OCI-LY1 (cell line): ENCODE measurements at regions not wholly inside any gene's neighbourhood (a gene's known extent, or its start where the extent isn't known, plus 50 kb on each side); places are given as distances from the start of the nearest gene placed in this dataset.

ENCODE experiments used
- H2AFZ ChIP-seq: fragments of 200-600 bp; sonication (generic), shearing (Covaris generic); 2 replicates; pipeline ENCODE4 v1.6.0; 2014; ENCODE audit warnings: antibody characterized with exemption, mild to moderate bottlenecking, low read length
- H3F3A ChIP-seq: fragments of 200-600 bp; sonication (generic), shearing (Covaris generic); 2 replicates; pipeline ENCODE4 v1.6.0; 2014; ENCODE audit warnings: mild to moderate bottlenecking, antibody characterized with exemption, low read length, moderate library complexity; ENCODE audit not compliant: insufficient read depth
- H3K27ac ChIP-seq: fragments of 200-600 bp; sonication (generic); 2 replicates; pipeline ENCODE4 v1.5.1; 2014; ENCODE audit warnings: low read length, mixed run types, mild to moderate bottlenecking, low read depth; ENCODE audit not compliant: poor library complexity, severe bottlenecking
- H3K27me3 ChIP-seq: fragments of 200-600 bp; sonication (generic); 2 replicates; pipeline ENCODE4 v1.6.0; 2014; ENCODE audit warnings: antibody characterized with exemption, mild to moderate bottlenecking, low read length, moderate library complexity; ENCODE audit not compliant: insufficient read depth
- H3K36me3 ChIP-seq: fragments of 200-600 bp; sonication (generic); 2 replicates; pipeline ENCODE4 v1.6.1; 2014; ENCODE audit warnings: mild to moderate bottlenecking, antibody characterized with exemption, low read length, moderate library complexity, mixed read lengths; ENCODE audit not compliant: insufficient read depth
- H3K4me1 ChIP-seq: fragments of 200-600 bp; sonication (generic); 2 replicates; pipeline ENCODE4 v1.5.1; 2014; ENCODE audit warnings: mild to moderate bottlenecking, low read length, moderate library complexity; ENCODE audit not compliant: insufficient read depth, severe bottlenecking
- H3K4me2 ChIP-seq: fragments of 200-600 bp; sonication (generic), shearing (Covaris generic); 2 replicates; pipeline ENCODE4 v1.6.1; 2014; ENCODE audit warnings: low read length
- H3K4me3 ChIP-seq: fragments of 200-600 bp; sonication (generic); 2 replicates; pipeline ENCODE4 v1.5.1; 2014; ENCODE audit warnings: low read length, low read depth, mild to moderate bottlenecking, mixed read lengths; ENCODE audit not compliant: poor library complexity, severe bottlenecking
- H3K79me2 ChIP-seq: fragments of 200-600 bp; shearing (Covaris generic); 2 replicates; pipeline ENCODE4 v1.6.1; 2016; ENCODE audit warnings: mixed run types, low read length, mixed read lengths; ENCODE audit not compliant: insufficient read depth
- H3K9ac ChIP-seq: fragments of 200-600 bp; sonication (generic), shearing (Covaris generic); 2 replicates; pipeline ENCODE4 v1.6.1; 2014; ENCODE audit warnings: mild to moderate bottlenecking, low read length, mixed read lengths
- H3K9me2 ChIP-seq: fragments of 200-600 bp; sonication (generic), shearing (Covaris generic); 2 replicates; pipeline ENCODE4 v1.6.1; 2014; ENCODE audit warnings: low read depth, mild to moderate bottlenecking, low read length, mixed read lengths
- H3K9me3 ChIP-seq: fragments of 200-600 bp; shearing (Covaris generic); 2 replicates; pipeline ENCODE4 v1.6.1; 2014; ENCODE audit warnings: low read length, mixed read lengths
- H4K20me1 ChIP-seq: fragments of 200-600 bp; sonication (generic), shearing (Covaris generic); 2 replicates; pipeline ENCODE4 v1.6.0; 2016; ENCODE audit warnings: mild to moderate bottlenecking, low read length; ENCODE audit not compliant: insufficient read depth
- CTCF ChIP-seq: fragments of 200-600 bp; sonication (generic), shearing (Covaris generic); IDR thresholded peaks from 2 replicates; pipeline ENCODE4 v1.5.1; 2017; ENCODE audit warnings: mild to moderate bottlenecking, antibody characterized with exemption, low read length, moderate library complexity, mixed read lengths
- EZH2 ChIP-seq: fragments of 200-600 bp; sonication (generic), shearing (Covaris generic); IDR thresholded peaks from 2 replicates; pipeline ENCODE4 v1.8.0; 2017; ENCODE audit warnings: borderline replicate concordance, mixed run types, mild to moderate bottlenecking, antibody characterized with exemption, low read length, moderate library complexity, mixed read lengths

- Histone ChIP-seq H3K9me2 (no peaks in the 10 kb centered on the region), H3K27me3 (no peaks in the 10 kb centered on the region), H3K27ac (no peak overlapping the region), H3K4me2 (no peak overlapping the region), H3K36me3 (no peaks in the 10 kb centered on the region), H3K9ac (no peak overlapping the region), H3K4me3 (no peak overlapping the region), H3K4me1 (no peaks in the 10 kb centered on the region), H3F3A (no peaks in the 10 kb centered on the region), H4K20me1 (no peaks in the 10 kb centered on the region), H3K79me2 (no peaks in the 10 kb centered on the region), H3K9me3 (no peaks in the 10 kb centered on the region), H2AFZ (no peak overlapping the region)
- TF ChIP-seq EZH2, result no peak
- no peak for TF ChIP-seq CTCF
Measured at GRCh38 chr7:46649876-46650275, 728.8 kb upstream of the IGFBP3 start.

GRCh38 chr7:46637793-46638735, 717.0 kb upstream of the IGFBP3 start:
- H3K4me1 ChIP-seq, result no peaks in the 10 kb centered on the region
- no peaks in the 10 kb centered on the region for H3K9me2 ChIP-seq
- H2AFZ ChIP-seq, result no peak overlapping the region
- H3K9me3 ChIP-seq, result no peaks in the 10 kb centered on the region
- H3K4me3 ChIP-seq, result no peak overlapping the region
- no peaks in the 10 kb centered on the region for H3K36me3 ChIP-seq
- H3K27me3 ChIP-seq, result no peaks in the 10 kb centered on the region
- H3K4me2 ChIP-seq, result no peak overlapping the region
- TF ChIP-seq CTCF (no peak), EZH2 (no peak)
- no peak overlapping the region for H3K9ac ChIP-seq
- H3K27ac ChIP-seq, result no peak overlapping the region
- no peaks in the 10 kb centered on the region for H4K20me1 ChIP-seq
- no peaks in the 10 kb centered on the region for H3K79me2 ChIP-seq
- H3F3A ChIP-seq, result no peaks in the 10 kb centered on the region

GRCh38 chr7:46636022-46636421, 715.0 kb upstream of the IGFBP3 start:
- Histone ChIP-seq H3K9me2 (no peaks in the 10 kb centered on the region), H3K9ac (no peak overlapping the region), H2AFZ (no peak overlapping the region), H4K20me1 (no peaks in the 10 kb centered on the region), H3K4me2 (no peak overlapping the region), H3K27ac (no peak overlapping the region), H3F3A (no peaks in the 10 kb centered on the region), H3K36me3 (no peaks in the 10 kb centered on the region), H3K4me1 (no peaks in the 10 kb centered on the region), H3K27me3 (no peaks in the 10 kb centered on the region), H3K4me3 (no peak overlapping the region), H3K79me2 (no peaks in the 10 kb centered on the region), H3K9me3 (no peaks in the 10 kb centered on the region)
- TF ChIP-seq EZH2 (no peak), CTCF (no peak)
